ACC112 (cell line): ENCODE measurements at regions not wholly inside any gene's neighbourhood (a gene's known extent, or its start where the extent isn't known, plus 50 kb on each side); places are given as distances from the start of the nearest gene placed in this dataset.

Source experiments
- H2AFZ ChIP-seq: fragments of 200-600 bp; sonication (generic); one replicate; pipeline ENCODE4 v1.6.0; 2017; ENCODE audit warnings: antibody characterized with exemption, low read length; ENCODE audit not compliant: unreplicated experiment
- H3K27ac ChIP-seq: fragments of 200-600 bp; sonication (generic); 2 replicates; pipeline ENCODE4 v1.5.1; 2014; ENCODE audit warnings: low read depth, mild to moderate bottlenecking, antibody characterized with exemption, low read length, moderate library complexity
- H3K27me3 ChIP-seq: fragments of 200-600 bp; sonication (generic); 2 replicates; pipeline ENCODE4 v1.6.1; 2014; ENCODE audit warnings: mild to moderate bottlenecking, antibody characterized with exemption, low read length, moderate library complexity, mixed read lengths; ENCODE audit not compliant: insufficient read depth
- H3K36me3 ChIP-seq: fragments of 200-600 bp; sonication (generic); 2 replicates; pipeline ENCODE4 v1.6.1; 2016; ENCODE audit warnings: mild to moderate bottlenecking, antibody characterized with exemption, low read length, moderate library complexity, mixed read lengths; ENCODE audit not compliant: insufficient read depth
- H3K4me1 ChIP-seq: fragments of 200-600 bp; sonication (generic); one replicate; pipeline ENCODE4 v1.6.1; 2016; ENCODE audit warnings: low read length, mixed read lengths; ENCODE audit not compliant: insufficient read depth, unreplicated experiment, control insufficient read depth
- H3K4me3 ChIP-seq: fragments of 200-600 bp; sonication (generic); 2 replicates; pipeline ENCODE4 v1.5.1; 2014; ENCODE audit warnings: mild to moderate bottlenecking, low read depth, low read length
- H3K79me2 ChIP-seq: fragments of 200-600 bp; sonication (generic); one replicate; pipeline ENCODE4 v1.6.0; 2016; ENCODE audit warnings: low read length; ENCODE audit not compliant: control insufficient read depth, unreplicated experiment, insufficient read depth

DNA sequence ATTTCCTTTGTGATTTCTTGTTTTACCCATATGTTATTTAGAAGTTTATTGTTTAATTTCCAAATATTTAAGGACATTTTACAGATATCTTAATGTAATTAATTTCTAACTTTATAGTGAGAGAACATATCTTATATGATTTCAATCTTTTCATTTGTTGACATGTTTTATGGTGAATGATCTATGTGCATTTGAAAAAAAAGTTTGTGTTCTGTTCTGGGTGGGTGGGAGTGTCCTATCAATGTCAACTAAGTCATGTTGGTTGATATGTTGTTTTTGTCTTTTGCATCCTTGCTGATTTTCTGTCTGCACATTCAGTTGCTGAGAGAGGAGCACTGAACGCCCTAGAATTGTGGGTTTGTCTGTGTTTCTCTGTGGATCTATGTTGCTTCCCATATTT, 50.3 kb upstream of the CBFA2T3 start:
- H3K79me2 ChIP-seq = no peaks in the 10 kb centered on the region
- H2AFZ ChIP-seq = no peak overlapping the region
- H3K27ac ChIP-seq = no peak overlapping the region
- H3K27me3 ChIP-seq = peaks cover 53% of the 10 kb centered on the region
- no peaks in the 10 kb centered on the region for H3K4me1 ChIP-seq
- no peak overlapping the region for H3K4me3 ChIP-seq
- H3K36me3 ChIP-seq = no peaks in the 10 kb centered on the region

- peaks cover 62% of the 10 kb centered on the region for H3K27me3 ChIP-seq
These were observed 55.0 kb upstream of the CBFA2T3 start for GRCh38 chr16:89031715-89032659.

GRCh38 chr16:89033304-89033703, 56.3 kb upstream of the CBFA2T3 start:
- Histone ChIP-seq H3K27ac (no peak overlapping the region), H3K79me2 (no peaks in the 10 kb centered on the region), H3K4me1 (no peaks in the 10 kb centered on the region), H3K27me3 (peaks cover 64% of the 10 kb centered on the region), H3K4me3 (no peak overlapping the region), H2AFZ (no peak overlapping the region), H3K36me3 (no peaks in the 10 kb centered on the region)

More at GRCh38 chr16:89031715-89032659, 55.0 kb upstream of the CBFA2T3 start:
- Histone ChIP-seq H3K36me3 (no peaks in the 10 kb centered on the region), H3K79me2 (no peaks in the 10 kb centered on the region), H3K4me1 (no peaks in the 10 kb centered on the region), H2AFZ (no peak overlapping the region), H3K27ac (no peak overlapping the region), H3K4me3 (no peak overlapping the region)

DNA sequence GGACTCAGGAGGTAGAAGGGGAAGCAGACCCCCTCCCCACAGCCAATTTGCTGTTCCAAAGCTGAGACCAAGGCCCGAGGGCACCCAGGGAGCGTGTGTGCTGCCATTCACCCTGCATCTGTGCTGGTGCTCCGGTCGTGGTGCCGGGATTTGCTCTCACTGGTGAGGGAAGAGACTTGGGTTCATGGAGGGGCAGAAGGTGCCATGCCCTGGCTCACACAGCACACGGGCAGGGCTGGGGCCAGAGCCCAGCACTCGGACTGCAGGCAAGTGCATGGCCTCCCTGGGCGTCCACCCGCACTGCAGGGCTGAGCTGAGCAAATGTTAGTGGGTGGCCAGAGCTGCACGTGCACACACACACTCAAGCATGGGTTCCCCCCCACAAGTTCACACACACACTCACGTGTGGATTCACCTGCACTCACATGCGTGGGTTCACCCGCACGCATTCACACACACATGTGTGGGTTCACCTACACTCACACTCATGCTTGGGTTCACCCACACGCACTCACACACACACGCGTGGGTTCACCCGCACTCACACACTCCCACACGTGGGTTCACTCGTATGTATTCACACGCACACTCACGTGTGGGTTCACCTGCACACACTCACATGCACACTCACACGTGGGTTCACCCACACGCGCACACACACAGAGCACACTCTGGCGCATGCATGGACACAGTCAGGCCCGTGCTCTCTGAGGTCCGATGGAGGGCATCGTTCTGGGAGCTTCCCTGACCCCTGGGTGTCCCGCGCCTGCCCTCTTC, 57.0 kb upstream of the CBFA2T3 start:
- Histone ChIP-seq H3K36me3 (no peaks in the 10 kb centered on the region), H3K4me3 (no peak overlapping the region), H2AFZ (no peak overlapping the region), H3K79me2 (no peaks in the 10 kb centered on the region), H3K4me1 (no peaks in the 10 kb centered on the region), H3K27me3 (peaks cover 69% of the 10 kb centered on the region), H3K27ac (no peak overlapping the region)

DNA sequence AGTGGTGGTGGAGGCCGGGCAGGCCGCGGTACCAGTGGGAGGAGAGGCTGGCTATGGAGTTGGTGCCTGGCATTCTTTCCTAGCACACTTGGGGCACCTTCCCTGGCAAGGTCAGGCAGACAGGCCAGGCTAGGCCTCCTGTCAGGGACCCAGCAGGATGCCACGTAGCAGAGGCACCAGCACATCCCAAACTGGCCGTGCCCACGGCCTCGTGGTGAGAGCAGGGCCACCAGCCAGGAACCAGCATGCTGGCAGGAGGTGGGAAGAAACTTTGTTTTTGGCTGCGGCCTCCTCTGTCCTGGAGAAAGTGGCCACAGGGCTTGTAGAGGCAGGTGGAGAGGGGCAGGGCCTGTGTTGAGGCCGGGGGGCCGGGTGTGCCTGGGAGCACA, 57.6 kb upstream of the CBFA2T3 start:
- Histone ChIP-seq H2AFZ (no peak overlapping the region), H3K79me2 (no peaks in the 10 kb centered on the region), H3K27me3 (peaks cover 75% of the 10 kb centered on the region), H3K36me3 (no peaks in the 10 kb centered on the region), H3K4me3 (no peak overlapping the region), H3K27ac (no peak overlapping the region), H3K4me1 (no peaks in the 10 kb centered on the region)

DNA sequence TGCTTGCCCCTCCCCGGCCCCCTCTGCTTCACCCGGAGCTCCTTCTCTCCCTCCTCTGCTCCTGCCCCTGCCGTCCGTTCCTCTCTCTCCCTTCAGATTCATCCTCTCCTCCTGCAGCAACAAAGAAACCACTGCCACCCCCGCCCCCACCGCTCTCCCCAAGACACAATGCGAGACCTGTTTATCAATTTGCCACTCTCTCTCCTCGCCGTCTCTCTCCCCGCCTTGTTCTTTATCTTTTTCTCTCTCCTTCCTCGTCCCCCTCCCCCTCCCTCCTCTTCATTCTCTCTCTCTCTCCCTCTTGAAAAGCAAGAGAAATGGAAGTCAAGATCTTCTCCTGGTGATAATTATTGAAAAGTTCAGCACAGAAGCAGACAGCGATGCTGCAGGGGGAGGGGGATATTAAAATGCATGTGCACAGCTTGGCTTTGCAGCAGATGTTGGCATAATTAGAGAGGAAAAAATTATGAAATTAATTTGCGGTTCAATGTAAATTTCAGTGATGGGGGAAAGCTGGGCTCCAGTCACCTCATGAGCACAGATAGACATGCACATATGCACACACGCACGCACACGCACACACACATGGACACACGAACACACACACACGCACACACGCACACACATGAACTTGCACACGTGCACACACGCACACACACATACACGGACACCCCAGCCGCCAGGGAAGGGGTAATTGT, 58.1 kb upstream of the CBFA2T3 start:
- no peaks in the 10 kb centered on the region for H3K4me1 ChIP-seq
- H2AFZ ChIP-seq = no peak overlapping the region
- peaks cover 77% of the 10 kb centered on the region for H3K27me3 ChIP-seq

GRCh38 chr16:89035669-89036570, 57.7 kb upstream of the ACSF3 start:
- Histone ChIP-seq H3K27me3 (peaks cover 82% of the 10 kb centered on the region), H3K36me3 (no peaks in the 10 kb centered on the region), H3K79me2 (no peaks in the 10 kb centered on the region), H2AFZ (no peak overlapping the region), H3K4me1 (no peaks in the 10 kb centered on the region), H3K27ac (no peak overlapping the region), H3K4me3 (no peak overlapping the region)

More for the DNA sequence above, 58.1 kb upstream of the CBFA2T3 start:
- H3K27ac ChIP-seq = no peak overlapping the region
- no peaks in the 10 kb centered on the region for H3K36me3 ChIP-seq
- no peak overlapping the region for H3K4me3 ChIP-seq
- no peaks in the 10 kb centered on the region for H3K79me2 ChIP-seq

DNA sequence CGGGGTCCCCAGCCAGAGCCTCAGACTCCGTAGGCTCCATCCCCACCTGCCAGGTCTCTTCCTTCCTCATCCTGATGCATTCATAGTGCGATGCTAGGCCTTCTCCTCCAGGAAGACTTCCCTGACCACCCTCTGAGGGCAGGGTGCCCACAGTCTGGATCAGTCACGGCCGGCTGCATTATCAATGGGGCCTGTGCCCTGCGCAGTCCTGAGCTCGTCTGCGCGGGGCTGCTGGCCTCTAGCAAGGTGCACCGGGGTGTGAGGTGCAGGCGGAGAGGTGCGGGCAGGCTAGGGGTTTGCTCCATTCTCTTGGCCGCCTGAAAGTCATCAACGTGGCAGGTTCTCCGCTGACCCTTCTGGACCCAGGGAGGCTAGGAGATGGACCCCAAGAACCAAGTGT, 56.9 kb upstream of the ACSF3 start:
- H3K79me2 ChIP-seq = no peaks in the 10 kb centered on the region
- no peaks in the 10 kb centered on the region for H3K36me3 ChIP-seq

GRCh38 chr16:89037261-89038152, 56.1 kb upstream of the ACSF3 start:
- H3K27ac ChIP-seq = no peak overlapping the region
- no peak overlapping the region for H3K4me3 ChIP-seq
- no peaks in the 10 kb centered on the region for H3K79me2 ChIP-seq
- H2AFZ ChIP-seq = no peak overlapping the region
- H3K4me1 ChIP-seq = no peaks in the 10 kb centered on the region
- peaks cover 70% of the 10 kb centered on the region for H3K27me3 ChIP-seq
- H3K36me3 ChIP-seq = no peaks in the 10 kb centered on the region

More for the DNA sequence above, 56.9 kb upstream of the ACSF3 start:
- Histone ChIP-seq H3K4me1 (no peaks in the 10 kb centered on the region), H3K27me3 (peaks cover 77% of the 10 kb centered on the region), H3K4me3 (no peak overlapping the region), H2AFZ (no peak overlapping the region), H3K27ac (no peak overlapping the region)
